ENCODE measurements at regions not wholly inside any gene's neighbourhood (a gene's known extent, or its start where the extent isn't known, plus 50 kb on each side); places are given as distances from the start of the nearest gene placed in this dataset.
"Not testable (repeated sequence)": the region's sequence is repeated elsewhere in the genome, so short reads cannot be mapped to it uniquely, and the experiment has no call there.

DNA sequence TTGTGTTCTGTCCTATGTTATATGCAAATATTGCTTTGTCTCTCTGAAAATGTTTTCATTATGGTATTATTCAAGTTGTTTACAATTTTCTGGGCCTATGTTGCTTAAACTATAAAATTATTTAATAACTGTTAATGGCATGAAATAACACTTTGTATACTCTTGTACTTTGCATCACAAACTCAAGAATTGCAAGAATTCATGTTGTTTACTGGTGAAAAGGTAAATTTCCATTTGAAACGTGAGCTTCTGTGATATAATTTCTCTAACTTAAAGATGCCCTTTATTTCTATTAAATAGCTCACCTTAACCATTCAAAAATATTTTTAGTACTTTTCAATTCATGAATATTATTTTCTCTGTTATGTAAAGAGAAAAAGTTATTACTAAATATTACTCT lies 1504.2 kb downstream of the SUCLG1 start:
- no peak for DNase-seq (ENCODE audit: low read depth)

DNA sequence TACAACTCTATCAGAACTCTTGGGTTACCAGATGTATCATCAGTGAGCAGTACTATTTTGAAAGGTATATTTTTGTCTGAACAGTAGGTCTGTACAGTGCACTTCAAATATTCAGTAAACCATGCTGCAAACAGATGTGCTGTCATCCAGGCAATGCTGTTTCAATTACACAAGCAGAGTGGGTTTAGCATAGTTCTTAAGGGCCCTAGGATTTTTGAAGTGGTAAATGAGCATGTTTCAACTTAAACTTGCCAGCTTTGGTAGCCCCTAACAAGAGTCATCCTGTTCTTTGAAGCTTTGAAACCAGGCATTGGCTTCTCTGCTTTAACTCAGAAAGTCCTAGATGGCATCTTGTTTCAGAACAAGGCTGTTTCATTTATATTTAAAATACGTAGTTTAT lies 1519.9 kb downstream of the SUCLG1 start:
- no peak for DNase-seq (ENCODE audit: low read depth)

DNA sequence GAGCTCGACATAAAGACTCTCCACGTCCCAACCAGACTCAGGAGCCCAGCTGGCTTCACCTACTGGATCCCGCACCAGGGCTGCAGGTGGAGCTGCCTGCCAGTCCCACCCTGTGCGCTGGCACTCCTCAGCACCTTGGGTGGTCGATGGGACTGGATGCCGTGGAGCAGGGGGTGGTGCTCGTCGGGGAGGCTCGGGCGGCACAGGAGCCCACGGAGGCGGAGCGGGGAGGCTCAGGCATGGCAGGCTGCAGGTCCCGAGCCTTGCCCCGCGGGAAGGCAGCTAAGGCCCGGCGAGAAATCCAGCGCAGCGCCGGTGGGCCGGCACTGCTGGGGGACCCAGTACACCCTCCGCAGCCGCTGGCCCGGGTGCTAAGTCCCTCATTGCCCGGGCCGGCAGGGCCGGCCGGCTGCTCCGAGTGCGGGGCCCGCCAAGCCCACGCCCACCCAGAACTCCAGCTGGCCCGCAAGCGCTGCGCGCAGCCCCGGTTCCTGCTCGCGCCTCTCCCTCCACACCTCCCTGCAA lies 1520.7 kb downstream of the SUCLG1 start:
- DNase-seq (ENCODE audit: low read depth) = not testable (repeated sequence)

DNA sequence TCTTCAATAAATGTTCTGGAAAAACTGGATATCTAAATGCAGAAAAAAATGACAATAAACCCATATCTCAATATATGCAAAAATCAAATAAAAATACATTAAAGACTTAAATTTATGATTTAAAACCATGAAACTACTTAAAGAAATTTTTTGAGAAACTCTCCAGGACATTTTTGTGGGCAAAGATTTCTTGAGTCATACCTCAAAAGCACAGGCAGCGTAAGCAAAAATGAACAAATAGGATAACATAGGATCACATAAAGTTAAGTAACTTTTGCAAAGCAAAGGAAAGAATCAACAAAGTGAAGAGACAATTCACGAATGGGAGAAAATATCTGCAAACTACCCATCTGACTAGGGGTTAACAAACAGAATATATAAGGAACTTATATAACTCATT lies 1545.5 kb downstream of the SUCLG1 start:
- DNase-seq (ENCODE audit: low read depth) = no peak

DNA sequence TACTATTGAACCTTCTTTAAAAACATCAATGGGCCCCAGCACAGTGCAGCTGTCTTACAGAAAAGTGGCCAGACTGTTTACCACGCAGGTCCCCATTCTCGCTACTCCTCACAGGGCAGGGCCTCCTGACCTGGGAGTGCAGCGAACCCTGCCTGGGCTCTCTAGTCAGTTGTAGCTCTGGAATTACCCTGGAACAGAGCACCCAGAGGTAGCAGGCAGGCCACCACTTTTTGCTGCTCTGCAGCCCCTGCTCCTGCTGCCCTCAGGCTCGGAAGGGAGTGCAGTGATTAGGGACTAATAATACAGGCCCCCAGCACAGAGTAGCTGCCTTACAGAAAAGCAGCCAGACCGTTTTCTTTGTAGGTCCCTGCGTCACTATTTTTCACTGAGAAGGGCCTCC lies 1563.0 kb downstream of the SUCLG1 start:
- no peak for DNase-seq (ENCODE audit: low read depth)

DNA sequence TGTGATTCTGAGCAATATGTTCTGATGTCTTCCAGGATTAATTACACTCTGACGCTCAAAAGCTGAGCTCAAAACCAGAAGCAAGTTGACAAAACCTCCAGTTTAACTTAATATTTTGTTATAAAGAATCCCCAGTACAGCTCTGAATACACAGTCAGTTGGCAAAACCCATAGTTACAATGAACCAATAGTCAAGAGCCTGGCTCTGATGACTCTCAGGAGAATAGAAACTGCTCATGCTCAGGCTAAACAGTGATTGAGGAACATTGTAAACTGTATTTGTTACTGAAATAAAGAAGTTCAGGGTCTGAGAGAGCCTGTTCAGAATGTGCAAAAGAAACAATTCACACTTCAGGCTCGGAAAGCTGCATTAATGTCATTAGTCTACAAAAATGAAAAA lies 1565.9 kb downstream of the SUCLG1 start:
- DNase-seq (ENCODE audit: low read depth) = no peak

DNA sequence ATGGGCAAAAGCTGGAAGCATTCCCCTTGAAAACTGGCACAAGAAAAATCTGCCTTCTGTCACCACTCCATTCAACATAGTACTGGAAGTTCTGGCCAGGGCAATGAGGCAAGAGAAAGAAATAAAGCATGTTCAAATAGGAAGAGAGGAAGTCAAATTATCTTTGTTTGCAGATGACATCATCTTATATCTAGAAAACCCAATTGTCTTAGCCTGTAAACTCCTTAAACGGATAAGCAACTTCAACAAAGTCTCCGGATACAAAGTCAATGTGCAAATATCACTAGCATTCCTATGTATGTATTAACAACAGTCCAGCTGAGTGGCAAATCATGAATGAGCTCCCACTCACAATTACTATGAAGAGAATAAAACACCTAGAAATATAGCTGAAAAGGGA lies 1579.3 kb downstream of the SUCLG1 start:
- no peak for DNase-seq (ENCODE audit: low read depth)

DNA sequence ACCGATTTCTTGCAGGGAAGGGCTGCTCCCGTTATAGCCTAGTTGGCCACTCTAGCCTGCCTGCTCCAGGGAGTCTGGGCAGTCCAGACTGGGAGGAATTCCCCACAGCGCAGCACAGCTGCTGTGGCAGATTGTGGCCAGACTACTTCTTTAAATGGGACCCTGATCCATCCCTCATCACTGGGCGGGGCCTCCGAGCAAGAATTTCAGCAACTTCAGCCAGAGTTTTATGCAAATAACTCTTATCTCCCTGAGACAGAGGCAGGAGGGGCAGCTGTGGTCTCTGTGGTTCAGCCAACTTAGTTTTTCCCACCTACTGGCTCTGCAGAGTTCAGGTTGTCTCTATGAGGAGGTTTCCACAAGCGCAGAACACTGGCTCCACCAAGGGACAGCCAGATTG lies 1583.2 kb downstream of the SUCLG1 start:
- no peak for DNase-seq (ENCODE audit: low read depth)

DNA sequence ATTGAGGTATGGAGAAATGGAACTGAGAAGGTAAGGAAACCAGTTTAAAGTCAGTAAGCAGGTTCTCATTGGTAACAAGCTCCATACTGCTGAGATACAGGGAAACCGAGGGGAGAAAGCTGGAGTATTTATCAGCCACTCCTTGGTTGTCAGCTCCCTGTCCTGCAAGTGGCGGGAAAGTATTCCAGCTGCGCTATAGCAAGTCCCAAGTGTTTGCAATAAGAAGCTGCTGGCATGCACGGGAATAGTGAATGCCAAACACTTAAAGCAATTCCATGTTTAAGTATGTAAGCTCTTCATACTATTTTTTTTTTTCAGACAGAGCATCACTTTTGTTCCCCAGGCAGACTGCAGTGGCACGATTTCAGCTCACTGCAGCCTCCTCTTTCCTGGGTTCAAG lies 1601.1 kb downstream of the SUCLG1 start:
- DNase-seq (ENCODE audit: low read depth) = no peak

DNA sequence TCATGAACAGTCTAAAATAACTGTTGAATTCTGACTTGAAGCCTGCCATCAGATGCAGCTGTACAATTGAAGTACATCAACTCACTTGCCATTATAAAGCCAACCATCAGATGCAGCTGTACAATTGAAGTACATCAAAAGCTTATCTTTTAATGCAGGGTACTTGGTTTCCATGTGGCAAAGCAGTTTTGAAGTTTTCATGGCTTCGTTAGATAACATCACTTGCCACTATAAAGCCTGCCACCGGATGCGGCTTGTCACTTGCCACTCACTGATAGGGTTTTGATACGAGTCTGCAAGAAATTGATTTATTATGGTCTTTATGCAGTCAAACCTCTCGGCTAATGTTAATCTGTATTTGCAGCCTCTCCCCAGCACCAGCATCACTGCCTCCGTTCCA lies 1605.8 kb downstream of the SUCLG1 start:
- no peak for DNase-seq (ENCODE audit: low read depth)

DNA sequence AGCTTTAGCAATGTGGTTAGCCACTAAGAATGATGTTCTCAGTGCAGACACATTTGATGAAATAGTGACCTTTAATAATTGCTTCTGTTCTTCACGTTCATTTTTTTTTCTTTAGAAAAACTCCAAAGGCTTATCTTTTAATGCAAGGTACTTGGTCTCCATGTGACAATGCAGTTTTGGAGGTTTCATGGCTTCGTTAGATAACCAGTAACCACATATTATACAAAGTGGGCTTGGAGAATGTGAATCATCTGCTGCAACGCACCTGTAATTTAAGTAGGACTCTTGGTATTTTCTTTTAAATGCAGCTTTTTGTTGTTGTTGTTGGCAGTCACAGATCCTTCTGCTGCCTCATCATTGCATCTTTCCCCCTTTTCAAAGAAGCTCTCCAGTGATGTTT lies 1606.3 kb downstream of the SUCLG1 start:
- DNase-seq (ENCODE audit: low read depth) = no peak

DNA sequence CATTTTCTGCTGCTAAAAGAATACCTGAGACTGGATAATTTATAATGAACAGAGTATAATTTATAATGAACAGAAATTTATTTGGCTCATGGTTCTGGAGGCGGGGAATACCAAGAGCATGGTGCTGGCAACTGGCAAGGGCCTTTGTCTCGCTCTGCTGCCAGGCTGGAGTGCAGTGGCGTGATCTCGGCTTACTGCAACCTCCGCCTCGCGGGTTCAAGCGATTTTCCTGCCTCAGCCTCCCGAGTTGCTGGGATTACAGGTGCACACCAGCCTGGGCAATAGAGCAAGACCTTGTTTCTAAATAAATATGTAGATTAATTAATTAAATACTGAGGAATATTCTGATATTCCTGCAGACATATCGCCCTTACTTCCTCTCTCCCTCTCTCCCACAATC lies 1610.8 kb downstream of the SUCLG1 start:
- DNase-seq (ENCODE audit: low read depth) = no peak

DNA sequence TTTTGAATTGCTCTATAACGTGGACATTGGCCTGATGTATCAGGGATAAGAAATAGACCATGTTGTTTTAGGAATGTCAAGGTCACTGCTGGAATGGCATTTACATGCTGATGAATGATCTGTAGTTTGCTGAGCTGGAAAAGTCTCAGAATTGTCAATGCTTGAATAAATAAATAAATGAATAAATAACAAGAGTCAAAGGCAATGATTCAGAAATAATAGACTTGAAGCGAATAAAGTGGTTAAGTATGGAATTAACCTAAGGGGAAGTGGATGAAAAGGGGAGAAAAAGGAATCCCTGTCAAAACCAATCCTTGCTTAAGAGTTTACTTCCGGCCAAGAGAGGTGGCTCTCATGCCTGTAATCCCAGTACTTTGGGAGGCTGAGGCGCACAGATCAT lies 1620.0 kb downstream of the SUCLG1 start:
- DNase-seq (ENCODE audit: low read depth) = no peak

DNA sequence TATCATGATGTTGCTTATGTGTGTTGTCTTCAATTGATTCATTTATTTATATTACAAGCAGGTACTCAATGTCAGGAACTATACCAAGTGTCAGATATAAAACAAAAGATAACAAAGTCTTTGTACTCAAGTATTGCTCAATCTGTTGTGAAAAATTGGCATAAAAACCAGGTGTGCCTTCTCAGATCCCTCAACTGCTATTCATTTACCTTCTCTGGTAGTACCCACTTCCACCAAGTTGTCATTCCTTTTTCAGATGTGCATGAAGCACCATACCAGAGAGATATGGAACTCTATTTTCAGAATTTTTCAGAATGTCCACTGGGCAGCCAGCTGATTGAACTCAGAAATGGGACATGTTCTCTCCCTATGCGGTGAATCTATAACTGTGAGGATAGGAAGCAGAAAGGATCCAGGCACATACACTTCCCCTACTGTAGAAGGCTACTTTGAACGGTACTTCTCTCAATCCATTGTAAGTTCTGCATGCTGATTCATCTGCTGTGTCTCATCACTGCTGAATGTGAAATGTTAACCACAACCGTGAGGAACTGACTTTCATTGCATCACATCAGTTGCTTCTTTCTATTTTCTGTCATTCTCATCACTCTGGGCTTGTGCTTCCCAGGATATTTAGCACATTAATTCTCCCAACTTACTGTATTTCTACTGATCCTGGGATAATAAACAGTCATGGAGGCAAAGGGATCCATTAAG lies 1621.3 kb downstream of the SUCLG1 start:
- no peak for DNase-seq (ENCODE audit: low read depth)

DNA sequence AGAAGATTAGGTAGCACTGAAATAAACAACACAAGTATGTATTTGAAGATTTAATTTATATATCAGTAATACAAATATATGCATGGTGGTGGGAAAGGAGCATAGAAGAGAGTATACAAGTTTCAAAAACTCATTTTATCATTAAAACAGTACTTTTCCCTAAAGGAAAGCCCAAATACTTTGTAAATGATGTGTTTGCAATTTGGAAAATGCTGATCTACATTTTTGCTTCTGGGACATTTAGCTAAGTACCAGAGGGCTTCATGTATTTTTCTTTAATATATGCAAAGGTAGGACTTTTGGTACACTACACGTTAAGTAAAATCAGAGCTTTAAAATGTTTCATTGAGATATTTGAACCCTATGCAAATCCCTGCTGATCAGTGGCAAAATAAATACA lies 1624.2 kb downstream of the SUCLG1 start:
- DNase-seq (ENCODE audit: low read depth) = no peak

DNA sequence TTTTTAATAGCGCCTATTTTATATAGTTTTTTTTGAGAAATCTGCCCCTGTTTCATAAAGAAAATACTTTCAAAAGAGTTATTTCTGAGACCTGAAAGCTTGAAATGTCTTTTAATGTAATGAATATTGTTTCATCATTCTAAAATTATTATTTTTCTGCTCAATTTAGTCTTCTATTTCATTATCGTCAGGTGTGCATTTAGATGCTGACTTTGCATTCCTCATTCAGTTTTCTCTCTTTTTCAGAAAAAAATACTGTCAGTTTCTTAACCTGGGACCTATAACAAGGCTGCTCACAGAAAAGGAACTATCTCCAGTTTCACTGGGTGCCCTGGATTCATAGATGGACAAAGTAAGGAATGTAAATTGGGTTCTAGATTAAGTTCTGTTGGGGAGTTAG lies 1631.7 kb downstream of the SUCLG1 start:
- no peak for DNase-seq (ENCODE audit: low read depth)

DNA sequence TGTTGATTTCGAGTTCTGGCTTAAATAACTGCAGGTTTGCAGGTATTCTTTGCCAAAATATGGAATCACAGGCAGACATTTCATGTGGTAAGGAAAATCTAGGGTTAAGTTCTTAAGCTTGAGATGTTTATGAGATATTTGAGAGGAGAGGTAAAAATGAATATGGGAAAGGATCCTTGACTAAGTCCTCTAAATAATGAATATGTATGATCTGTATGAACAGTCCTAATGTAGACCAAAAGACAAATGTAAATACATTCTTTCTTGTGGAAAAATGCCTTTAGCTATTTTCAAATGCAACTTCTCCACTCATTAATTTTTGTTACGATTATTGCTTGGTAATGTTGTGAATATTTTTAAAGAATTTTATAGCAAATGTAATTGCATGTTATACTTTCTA lies 1632.6 kb downstream of the SUCLG1 start:
- DNase-seq (ENCODE audit: low read depth) = no peak

DNA sequence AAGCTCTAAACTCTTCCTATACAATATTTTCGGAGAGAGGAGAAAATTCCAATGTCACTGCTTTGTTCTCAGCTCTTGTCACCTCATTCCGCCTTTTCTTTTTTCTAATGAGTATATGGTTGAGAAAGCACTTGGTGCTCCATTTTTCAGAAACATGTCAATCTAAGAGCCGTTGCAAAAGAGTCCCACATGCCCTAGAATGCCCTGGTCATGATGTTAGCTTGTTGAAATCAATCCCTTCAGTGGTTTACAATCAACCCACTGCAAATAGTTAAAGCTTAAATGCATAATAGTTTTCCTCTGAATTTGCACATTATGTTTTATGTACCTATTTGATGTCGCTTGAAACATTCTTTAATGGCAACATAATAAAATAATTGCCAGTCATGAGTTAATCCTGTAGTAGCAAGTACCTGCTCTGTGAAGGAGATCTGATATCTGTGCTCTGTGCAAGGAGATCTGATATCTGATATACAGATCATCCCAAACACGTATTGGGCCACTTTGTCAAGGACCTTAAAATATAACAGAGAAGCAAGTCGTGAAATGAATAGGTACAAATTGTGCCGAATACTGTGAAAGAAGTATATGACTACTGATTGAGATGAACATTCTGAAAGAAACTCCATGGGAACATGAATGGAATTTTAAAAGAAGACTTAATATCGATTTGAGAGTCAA lies 1633.5 kb downstream of the SUCLG1 start:
- DNase-seq (ENCODE audit: low read depth) = no peak

DNA sequence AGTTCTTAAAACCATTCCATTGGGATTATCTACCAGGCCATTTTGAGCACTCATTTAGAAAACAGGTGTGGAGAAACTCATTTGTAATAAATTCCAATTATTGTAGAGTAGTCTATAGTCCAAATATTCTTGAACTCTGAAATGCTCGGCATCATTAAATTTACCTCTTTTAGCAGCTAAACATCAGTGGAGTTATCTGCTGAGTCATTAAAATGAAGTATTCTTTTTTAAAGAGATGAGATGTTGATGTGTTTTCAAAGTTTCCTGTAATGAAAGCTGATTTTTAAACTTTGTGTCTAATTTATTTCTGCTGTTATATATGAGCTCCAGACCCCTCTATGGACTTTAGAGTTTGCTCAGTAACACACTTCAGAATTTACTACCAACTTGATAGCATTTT lies 1635.2 kb downstream of the SUCLG1 start:
- DNase-seq (ENCODE audit: low read depth) = no peak

DNA sequence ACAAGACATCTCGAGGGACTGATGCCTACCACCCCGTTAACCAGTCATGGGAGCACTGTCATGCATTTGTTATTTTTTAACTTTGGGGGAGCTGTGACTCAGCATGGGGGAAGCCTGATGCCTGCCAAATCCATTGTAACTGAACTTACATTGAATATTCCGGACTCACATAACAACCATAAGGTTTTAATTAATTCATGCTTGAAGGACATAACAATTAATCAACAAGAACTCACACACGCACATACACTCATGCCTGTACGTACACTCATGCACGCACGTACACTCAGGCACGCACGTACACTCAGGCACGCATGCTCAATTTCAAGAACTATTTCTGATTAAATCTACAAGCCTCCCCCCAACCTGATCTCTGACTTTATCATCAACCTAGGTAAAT lies 1639.1 kb downstream of the SUCLG1 start:
- no peak for DNase-seq (ENCODE audit: low read depth)

DNA sequence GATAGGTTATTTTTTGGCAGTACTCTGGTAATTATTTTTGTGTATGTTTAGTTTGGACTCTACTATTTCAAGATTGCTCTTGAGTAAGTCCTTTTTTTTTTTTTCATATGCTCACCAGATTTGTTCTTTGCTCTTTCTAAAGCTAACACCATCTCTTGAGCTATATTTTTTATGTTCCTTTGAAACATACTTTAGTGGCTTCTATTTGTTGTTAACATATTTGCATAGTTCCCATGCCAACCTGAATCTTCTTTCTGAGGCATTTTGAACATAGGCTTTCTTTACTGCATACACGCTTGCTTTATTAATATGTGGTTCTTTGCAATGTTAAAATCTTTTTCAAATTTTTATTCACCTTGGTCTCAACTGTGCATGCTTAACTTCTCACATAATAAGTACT lies 1644.9 kb downstream of the SUCLG1 start:
- DNase-seq (ENCODE audit: low read depth) = no peak

DNA sequence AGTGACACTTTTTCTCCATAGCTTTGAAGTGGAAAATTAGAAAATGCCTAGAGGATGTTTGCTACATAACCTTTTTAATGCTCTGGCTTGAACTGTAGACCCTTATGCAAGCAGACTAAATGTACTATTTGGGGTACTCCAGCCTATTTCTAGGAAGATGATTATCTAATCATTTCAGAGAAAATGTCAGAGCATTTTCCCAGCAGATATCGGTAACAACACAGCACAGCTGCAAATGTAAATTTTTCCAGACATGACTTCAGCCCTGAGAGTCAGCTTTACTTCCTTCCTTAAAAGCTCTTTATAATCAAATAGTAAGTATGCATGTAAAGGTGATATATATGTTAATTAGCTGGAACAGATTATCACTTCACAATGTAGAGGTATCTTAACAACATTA lies 1647.1 kb downstream of the SUCLG1 start:
- DNase-seq (ENCODE audit: low read depth) = no peak

DNA sequence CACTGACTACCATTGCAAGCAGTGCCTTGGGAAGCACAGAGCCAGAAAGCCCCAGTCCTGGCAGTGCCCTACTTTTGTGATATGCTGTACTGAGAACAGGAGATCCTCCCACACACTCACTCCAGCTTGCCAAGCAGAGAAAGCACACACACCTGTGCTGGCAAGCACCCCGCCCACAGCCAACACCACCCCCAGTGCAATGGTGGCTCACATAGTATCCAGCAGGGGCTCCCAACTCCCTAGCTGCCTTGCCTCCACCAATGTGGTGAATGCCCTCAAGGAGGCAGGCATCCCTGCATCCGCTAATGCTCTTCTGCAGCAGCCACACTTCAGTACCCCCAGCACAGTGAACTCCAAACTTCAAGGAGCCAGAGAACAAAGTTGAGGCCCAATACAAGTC lies 1655.8 kb downstream of the SUCLG1 start:
- no peak for DNase-seq (ENCODE audit: low read depth)

DNA sequence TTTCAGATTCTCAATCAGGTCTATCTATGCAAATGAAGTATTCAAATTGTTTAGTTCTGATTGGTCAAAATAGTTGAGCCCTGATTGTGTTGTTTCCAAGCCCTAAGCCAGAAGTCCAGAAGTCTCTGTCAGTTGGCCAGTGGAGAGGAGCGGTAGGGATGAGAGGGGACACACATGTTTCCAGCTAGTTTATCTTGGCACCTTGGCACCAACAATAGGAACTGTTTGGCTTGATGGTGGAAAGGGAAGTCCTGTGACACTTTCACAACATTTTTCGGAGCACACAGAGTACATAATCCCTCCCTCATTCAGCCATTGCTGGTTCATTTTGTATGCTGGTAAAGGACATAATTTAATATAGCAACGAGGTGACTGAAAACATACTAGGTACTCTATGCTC lies 1661.6 kb downstream of the SUCLG1 start:
- no peak for DNase-seq (ENCODE audit: low read depth)

Measured in activated T-cell treated with anti-CD3 and anti-CD28 coated beads for 1 hour (primary cell).